HG03280 (cell line): ENCODE measurements at regions not wholly inside any gene's neighbourhood (a gene's known extent, or its start where the extent isn't known, plus 50 kb on each side); places are given as distances from the start of the nearest gene placed in this dataset.
"Not testable (repeated sequence)": the region's sequence is repeated elsewhere in the genome, so short reads cannot be mapped to it uniquely, and the experiment has no call there.

Experiments used
- ATAC-seq: cut with Tn5 transposase; IDR thresholded peaks from one replicate; pipeline ENCODE4 v1.9.1; 2021; ENCODE audit warnings: mild to moderate bottlenecking, moderate library complexity; ENCODE audit not compliant: unreplicated experiment

- ATAC-seq: no peak
These were observed 160.3 kb upstream of the MVB12B start for GRCh38 chr9:126166291-126166690.

- ATAC-seq: no peak
These were observed 159.8 kb upstream of the MVB12B start for GRCh38 chr9:126166866-126167265.

- ATAC-seq: no peak
These were observed 156.9 kb upstream of the MVB12B start for GRCh38 chr9:126169736-126170135.

- ATAC-seq: no peak
These were observed 156.3 kb upstream of the MVB12B start for GRCh38 chr9:126170286-126170823.

- ATAC-seq: no peak
These were observed 155.0 kb upstream of the MVB12B start for GRCh38 chr9:126171641-126172040.

- ATAC-seq: no peak
These were observed 153.2 kb upstream of the MVB12B start for GRCh38 chr9:126173401-126173800.

GRCh38 chr9:126173929-126174328, 152.7 kb upstream of the MVB12B start:
- no peak for ATAC-seq

- ATAC-seq: no peak
These were observed 143.4 kb upstream of the MVB12B start for GRCh38 chr9:126183266-126183665.

- not testable (repeated sequence) for ATAC-seq
These were observed 135.6 kb upstream of the MVB12B start for GRCh38 chr9:126190994-126191393.

GRCh38 chr9:126198854-126199253, 127.8 kb upstream of the MVB12B start:
- no peak for ATAC-seq

- ATAC-seq: no peak
These were observed 123.3 kb upstream of the MVB12B start for GRCh38 chr9:126203313-126203712.

GRCh38 chr9:126204197-126204596, 122.4 kb upstream of the MVB12B start:
- no peak for ATAC-seq

- no peak for ATAC-seq
These were observed 121.9 kb upstream of the MVB12B start for GRCh38 chr9:126204708-126205225.

GRCh38 chr9:126205265-126205664, 121.4 kb upstream of the MVB12B start:
- no peak for ATAC-seq

GRCh38 chr9:126205845-126206498, 120.7 kb upstream of the MVB12B start:
- no peak for ATAC-seq

- no peak for ATAC-seq
These were observed 119.4 kb upstream of the MVB12B start for GRCh38 chr9:126207256-126207655.

- ATAC-seq: no peak
These were observed 118.3 kb upstream of the MVB12B start for GRCh38 chr9:126208216-126208758.

- no peak for ATAC-seq
These were observed 115.1 kb upstream of the MVB12B start for GRCh38 chr9:126211441-126212074.

GRCh38 chr9:126215486-126215885, 111.1 kb upstream of the MVB12B start:
- ATAC-seq: no peak

- no peak for ATAC-seq
These were observed 109.8 kb upstream of the MVB12B start for GRCh38 chr9:126216826-126217225.

GRCh38 chr9:126217250-126217653, 109.4 kb upstream of the MVB12B start:
- no peak for ATAC-seq

GRCh38 chr9:126217797-126218196, 108.8 kb upstream of the MVB12B start:
- ATAC-seq: no peak
